ENCODE measurements at regions not wholly inside any gene's neighbourhood (a gene's known extent, or its start where the extent isn't known, plus 50 kb on each side); places are given as distances from the start of the nearest gene placed in this dataset.

DNA sequence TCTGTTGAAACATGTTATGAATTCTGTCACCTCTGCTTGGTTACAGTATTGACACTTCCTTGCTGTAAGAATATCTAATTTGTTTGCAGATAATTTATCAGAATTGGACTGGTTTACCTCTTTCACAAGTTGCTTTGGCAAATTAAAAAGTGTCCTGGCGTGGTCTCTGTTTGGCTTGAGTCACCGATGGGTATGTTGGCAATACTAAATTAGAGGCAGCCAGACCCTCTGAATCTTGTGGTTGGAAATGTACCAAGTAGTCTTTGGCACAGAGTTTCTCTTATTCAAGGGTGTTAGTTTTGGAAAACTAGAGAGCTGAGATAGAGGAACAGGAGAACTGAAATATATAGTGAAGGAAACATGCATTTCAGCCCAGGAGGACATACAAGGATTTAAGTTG, 521.1 kb upstream of the MGAT4C start:
- H3K27me3 ChIP-seq (ENCODE audit: control insufficient read depth in 2 of 2, insufficient read depth in 2 of 2, low read length in 2 of 2): no peaks in the 10 kb centered on the region
- H3K4me2 ChIP-seq (ENCODE audit: insufficient read depth, low read length): no peak overlapping the region
- H3K27ac ChIP-seq (ENCODE audit: insufficient read depth, low read depth, low read length): no peak overlapping the region
- CTCF ChIA-PET: no interaction called here
- no peak for TF ChIP-seq MYC (IDR thresholded peaks at IDR 0.05; ENCODE audit: low read depth, low read length)
- TF ChIP-seq, protein P1, sequence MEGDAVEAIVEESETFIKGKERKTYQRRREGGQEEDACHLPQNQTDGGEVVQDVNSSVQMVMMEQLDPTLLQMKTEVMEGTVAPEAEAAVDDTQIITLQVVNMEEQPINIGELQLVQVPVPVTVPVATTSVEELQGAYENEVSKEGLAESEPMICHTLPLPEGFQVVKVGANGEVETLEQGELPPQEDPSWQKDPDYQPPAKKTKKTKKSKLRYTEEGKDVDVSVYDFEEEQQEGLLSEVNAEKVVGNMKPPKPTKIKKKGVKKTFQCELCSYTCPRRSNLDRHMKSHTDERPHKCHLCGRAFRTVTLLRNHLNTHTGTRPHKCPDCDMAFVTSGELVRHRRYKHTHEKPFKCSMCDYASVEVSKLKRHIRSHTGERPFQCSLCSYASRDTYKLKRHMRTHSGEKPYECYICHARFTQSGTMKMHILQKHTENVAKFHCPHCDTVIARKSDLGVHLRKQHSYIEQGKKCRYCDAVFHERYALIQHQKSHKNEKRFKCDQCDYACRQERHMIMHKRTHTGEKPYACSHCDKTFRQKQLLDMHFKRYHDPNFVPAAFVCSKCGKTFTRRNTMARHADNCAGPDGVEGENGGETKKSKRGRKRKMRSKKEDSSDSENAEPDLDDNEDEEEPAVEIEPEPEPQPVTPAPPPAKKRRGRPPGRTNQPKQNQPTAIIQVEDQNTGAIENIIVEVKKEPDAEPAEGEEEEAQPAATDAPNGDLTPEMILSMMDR (IDR thresholded peaks at IDR 0.05; ENCODE audit: extremely low read depth in 1 of 2, insufficient read depth in 1 of 2, low read depth in 1 of 2, low read length in 2 of 2): no peak
- TF ChIP-seq JUN (IDR thresholded peaks at IDR 0.05; ENCODE audit: borderline replicate concordance, insufficient read depth, insufficient read length, low read depth): no peak
- TF ChIP-seq, protein P2, sequence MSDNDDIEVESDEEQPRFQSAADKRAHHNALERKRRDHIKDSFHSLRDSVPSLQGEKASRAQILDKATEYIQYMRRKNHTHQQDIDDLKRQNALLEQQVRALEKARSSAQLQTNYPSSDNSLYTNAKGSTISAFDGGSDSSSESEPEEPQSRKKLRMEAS (IDR thresholded peaks at IDR 0.05; ENCODE audit: insufficient read depth, insufficient read length): no peak
- TF ChIP-seq EZH2 (IDR thresholded peaks at IDR 0.05; ENCODE audit: borderline replicate concordance, low read depth, low read length, severe bottlenecking): no peak
- no peak for TF ChIP-seq FOS (IDR thresholded peaks at IDR 0.05; ENCODE audit: borderline replicate concordance, insufficient read depth, low read length)
- TF ChIP-seq GATA2 (IDR thresholded peaks at IDR 0.05; ENCODE audit: insufficient read depth, insufficient read length, low read depth, low read length): no peak
- no peak for TF ChIP-seq POLR2AphosphoS5 (IDR thresholded peaks at IDR 0.05; ENCODE audit: insufficient read depth, low read depth, low read length)
- TF ChIP-seq POLR2A (IDR thresholded peaks at IDR 0.05; ENCODE audit: low read depth, low read length): no peak
- H3K79me2 ChIP-seq (ENCODE audit: control insufficient read depth, insufficient read depth, low read length): no peaks in the 10 kb centered on the region
- no peak overlapping the region for H3K9ac ChIP-seq (replicated peaks; ENCODE audit: extremely low read depth, insufficient read depth, low read length)
- H3K9me3 ChIP-seq (replicated peaks; ENCODE audit: control insufficient read depth, insufficient read depth, low read length): no peaks in the 10 kb centered on the region
- dilution Hi-C loops (cut with MboI; ENCODE audit: extremely low pct_ligation_motif_present, low sequenced_read_pairs): no loop called here
- intact Hi-C loops (cut with micrococcal nuclease): no loop called here
- DNase-seq (ENCODE audit: low read depth, low spot score) (no peak), FAIRE-seq (no peak)
- H3K9me1 ChIP-seq (replicated peaks; ENCODE audit: control insufficient read depth, extremely low read depth, insufficient read depth, low read length): no peaks in the 10 kb centered on the region
- POLR2A ChIA-PET: no interaction called here
- no peak overlapping the region for H3K4me3 ChIP-seq (replicated peaks in 1 of 3; ENCODE audit: insufficient read depth in 1 of 3, low read depth in 1 of 3, low read length in 3 of 3)
- BruUV-seq (replicated peaks): no TSS peak
- H3K36me3 ChIP-seq (ENCODE audit: control insufficient read depth in 2 of 2, extremely low read depth in 1 of 2, insufficient read depth in 2 of 2, low read length in 2 of 2): no peaks in the 10 kb centered on the region
- no peaks in the 10 kb centered on the region for H3K4me1 ChIP-seq (ENCODE audit: control insufficient read depth, extremely low read depth, insufficient read depth, low read length)
- H2AFZ ChIP-seq (ENCODE audit: low read depth, low read length): peak overlapping the region; percentile 48
- H4K20me1 ChIP-seq (replicated peaks; ENCODE audit: control insufficient read depth, extremely low read depth, insufficient read depth, low read length): no peaks in the 10 kb centered on the region

All from endothelial cell of umbilical vein (primary cell).